ENCODE measurements at regions not wholly inside any gene's neighbourhood (a gene's known extent, or its start where the extent isn't known, plus 50 kb on each side); places are given as distances from the start of the nearest gene placed in this dataset.

- TF ChIP-seq SFPQ (IDR thresholded peaks at IDR 0.05; ENCODE audit: low read depth, low read length) (no peak), MCM2 (IDR thresholded peaks at IDR 0.05; ENCODE audit: low read depth) (no peak)
Measured at GRCh38 chr4:111701102-111701501, 444.2 kb upstream of the FAM241A start (continued).

DNA sequence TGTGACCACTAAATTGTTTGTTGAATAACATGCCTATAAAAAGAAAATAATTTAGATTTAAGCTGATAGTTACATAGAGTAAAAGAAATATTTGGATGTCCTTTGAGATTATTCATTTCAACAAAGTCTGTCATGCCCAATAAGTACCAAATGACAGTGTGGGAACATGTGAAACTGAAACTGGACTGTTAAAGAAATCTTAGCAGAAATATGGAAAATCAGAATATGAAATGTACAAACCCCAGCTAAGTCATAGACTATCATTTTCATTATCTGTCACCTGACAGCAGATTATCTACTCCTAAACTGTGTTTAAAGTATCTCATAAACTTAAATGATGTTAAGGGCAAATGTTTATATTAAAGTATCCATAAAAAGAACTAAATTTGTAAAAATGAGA is 437.8 kb upstream of the FAM241A start:
- no peaks in the 10 kb centered on the region for H3K36me3 ChIP-seq (ENCODE audit: control insufficient read depth, insufficient read depth, low read length)
- no peak overlapping the region for H3K27ac ChIP-seq (ENCODE audit: extremely low read depth, low read depth, low read length)
- H3K79me2 ChIP-seq (ENCODE audit: control insufficient read depth, insufficient read depth, low read length): no peaks in the 10 kb centered on the region
- in situ Hi-C loops (cut with MboI): no loop called here
- H4K20me1 ChIP-seq (replicated peaks; ENCODE audit: control insufficient read depth, insufficient read depth, low read length): no peaks in the 10 kb centered on the region
- no peaks in the 10 kb centered on the region for H3K4me1 ChIP-seq (replicated peaks in 1 of 2; ENCODE audit: control insufficient read depth in 2 of 2, insufficient read depth in 2 of 2, low read length in 2 of 2)
- DNase-seq (ENCODE audit: extremely low read depth in 1 of 4, low spot score in 3 of 4) (no peak), ATAC-seq (no peak), FAIRE-seq (no peak)
- ChIA-PET CTCF (ENCODE audit: low intra/inter-chr PET ratio) (no interaction called here), POLR2A (no interaction called here)
- no TSS peak for BruUV-seq (replicated peaks)
- no peaks in the 10 kb centered on the region for H3K27me3 ChIP-seq (ENCODE audit: control insufficient read depth in 2 of 2, insufficient read depth in 2 of 2, low read length in 2 of 2)
- H3K4me2 ChIP-seq (ENCODE audit: insufficient read depth, low read length): no peak overlapping the region
- 0 out of 2 replicates have a peak, but pooled peaks cover 2% of the 10 kb centered on the region for H3K9me3 ChIP-seq (replicated peaks; ENCODE audit: control insufficient read depth, insufficient read depth, low read depth, low read length)
- H3K4me3 ChIP-seq: no peak overlapping the region
- no peaks in the 10 kb centered on the region for H3K9me1 ChIP-seq (ENCODE audit: control insufficient read depth, insufficient read depth, low read length)
- no peak overlapping the region for H2AFZ ChIP-seq (ENCODE audit: low read depth, low read length)
- intact Hi-C loops (cut with micrococcal nuclease): no loop called here
- H3K9ac ChIP-seq (ENCODE audit: insufficient read depth in 1 of 2, low read depth in 2 of 2, low read length in 2 of 2): no peak overlapping the region
- TF ChIP-seq, protein P1, sequence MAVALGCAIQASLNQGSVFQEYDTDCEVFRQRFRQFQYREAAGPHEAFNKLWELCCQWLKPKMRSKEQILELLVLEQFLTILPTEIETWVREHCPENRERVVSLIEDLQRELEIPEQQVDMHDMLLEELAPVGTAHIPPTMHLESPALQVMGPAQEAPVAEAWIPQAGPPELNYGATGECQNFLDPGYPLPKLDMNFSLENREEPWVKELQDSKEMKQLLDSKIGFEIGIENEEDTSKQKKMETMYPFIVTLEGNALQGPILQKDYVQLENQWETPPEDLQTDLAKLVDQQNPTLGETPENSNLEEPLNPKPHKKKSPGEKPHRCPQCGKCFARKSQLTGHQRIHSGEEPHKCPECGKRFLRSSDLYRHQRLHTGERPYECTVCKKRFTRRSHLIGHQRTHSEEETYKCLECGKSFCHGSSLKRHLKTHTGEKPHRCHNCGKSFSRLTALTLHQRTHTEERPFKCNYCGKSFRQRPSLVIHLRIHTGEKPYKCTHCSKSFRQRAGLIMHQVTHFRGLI (CRISPR knock-in tag; IDR thresholded peaks at IDR 0.05): no peak
- TF ChIP-seq DDX20 (tag; IDR thresholded peaks at IDR 0.05; ENCODE audit: low read depth) (no peak), KAT2B (IDR thresholded peaks at IDR 0.05; ENCODE audit: low read depth, low read length) (no peak), ZBTB5 (IDR thresholded peaks at IDR 0.05) (no peak), ZNF146 (CRISPR knock-in tag; IDR thresholded peaks at IDR 0.05; ENCODE audit: unreplicated experiment) (no peak), POLR2B (IDR thresholded peaks at IDR 0.05; ENCODE audit: low read depth, partially characterized antibody) (no peak), MBD2 (IDR thresholded peaks at IDR 0.05; ENCODE audit: borderline replicate concordance, low read depth) (no peak), ZNF766 (CRISPR knock-in tag; conservative IDR thresholded peaks at IDR 0.05) (no peak), PYGO2 (tag; IDR thresholded peaks at IDR 0.05) (no peak), TCF3 (CRISPR knock-in tag; IDR thresholded peaks at IDR 0.05) (no peak), LARP7 (IDR thresholded peaks at IDR 0.05) (no peak), ZNF583 (CRISPR knock-in tag; IDR thresholded peaks at IDR 0.05) (no peak), STAG1 (CRISPR knock-in tag; IDR thresholded peaks at IDR 0.05; ENCODE audit: borderline replicate concordance) (no peak), ZNF586 (CRISPR knock-in tag; conservative IDR thresholded peaks at IDR 0.05) (no peak), PML (IDR thresholded peaks at IDR 0.05; ENCODE audit: low read length) (no peak)
